Medulla oblongata (tissue), 1 donor: ENCODE measurements at regions not wholly inside any gene's neighbourhood (a gene's known extent, or its start where the extent isn't known, plus 50 kb on each side); places are given as distances from the start of the nearest gene placed in this dataset.
A peak's percentile ranks its signal among the peaks of the same experiment; 100 is the strongest.
"Not testable (repeated sequence)": the region's sequence is repeated elsewhere in the genome, so short reads cannot be mapped to it uniquely, and the experiment has no call there.

Experiments
- DNase-seq: peaks from one replicate; pipeline ENCODE4 v3.0.0-alpha.2; 2015; ENCODE audit errors: extremely low spot score

GRCh38 chr5:2863675-2864433 lies 112.4 kb upstream of the IRX2 start:
- no peak for DNase-seq

- DNase-seq = no peak
Observed at GRCh38 chr5:2863133-2863532, 111.7 kb upstream of the IRX2 start.

GRCh38 chr5:2862176-2862575 lies 110.7 kb upstream of the IRX2 start:
- DNase-seq = not testable (repeated sequence)

GRCh38 chr5:2861605-2862004 lies 110.1 kb upstream of the IRX2 start:
- DNase-seq = no peak

- DNase-seq = no peak
Observed at GRCh38 chr5:2860101-2860500, 108.6 kb upstream of the IRX2 start.

GRCh38 chr5:2857837-2858236 lies 106.4 kb upstream of the IRX2 start:
- no peak for DNase-seq

- no peak for DNase-seq
Observed at GRCh38 chr5:2856206-2856605, 104.7 kb upstream of the IRX2 start.

- no peak for DNase-seq
Observed at GRCh38 chr5:2852446-2852845, 101.0 kb upstream of the IRX2 start.

GRCh38 chr5:2851895-2852294 lies 100.4 kb upstream of the IRX2 start:
- DNase-seq = no peak

GRCh38 chr5:2849429-2849828 lies 98.0 kb upstream of the IRX2 start:
- no peak for DNase-seq

GRCh38 chr5:2848619-2849018 lies 97.1 kb upstream of the IRX2 start:
- DNase-seq = peak; percentile 18

GRCh38 chr5:2847608-2848007 lies 96.1 kb upstream of the IRX2 start:
- no peak for DNase-seq

GRCh38 chr5:2841208-2841607 lies 89.7 kb upstream of the IRX2 start:
- no peak for DNase-seq

GRCh38 chr5:2840372-2840915 lies 89.0 kb upstream of the IRX2 start:
- no peak for DNase-seq

- DNase-seq = no peak
Observed at GRCh38 chr5:2836133-2836532, 84.7 kb upstream of the IRX2 start.

- no peak for DNase-seq
Observed at GRCh38 chr5:2833556-2833955, 82.1 kb upstream of the IRX2 start.

GRCh38 chr5:2832394-2832793 lies 80.9 kb upstream of the IRX2 start:
- DNase-seq = no peak

- DNase-seq = no peak
Observed at GRCh38 chr5:2829239-2829638, 77.8 kb upstream of the IRX2 start.

- no peak for DNase-seq
Observed at GRCh38 chr5:2818936-2819335, 67.5 kb upstream of the IRX2 start.

GRCh38 chr5:2817031-2817603 lies 65.6 kb upstream of the IRX2 start:
- no peak for DNase-seq

- DNase-seq = no peak
Observed at GRCh38 chr5:2813678-2814077, 62.2 kb upstream of the IRX2 start.

- no peak for DNase-seq
Observed at GRCh38 chr5:2810644-2811043, 59.2 kb upstream of the IRX2 start.

GRCh38 chr5:2807244-2807643 lies 55.8 kb upstream of the IRX2 start:
- DNase-seq = not testable (repeated sequence)
